IMR-90 (cell line): ENCODE measurements at regions not wholly inside any gene's neighbourhood (a gene's known extent, or its start where the extent isn't known, plus 50 kb on each side); places are given as distances from the start of the nearest gene placed in this dataset.

ENCODE experiments used
- ATAC-seq: fragments of 200-7000 bp; cut with Tn5 transposase; 2 replicates; pipeline ENCODE4 v1.9.1; 2020; ENCODE audit warnings: low read depth, mild to moderate bottlenecking, moderate library complexity
- BruUV-seq: library from RNA; stranded (reverse); fragments of 400-500 nt; replicated peaks from 2 replicates; lab custom pipeline; 2021; lab: Mats Ljungman, UMichigan
- CTCF ChIA-PET: fragments of 300-600 bp; formaldehyde crosslinking; extraction: SDS; loops from one replicate; lab custom pipeline; 2021; ENCODE audit warnings: antibody characterized with exemption; lab: Yijun Ruan, JAX
- POLR2A ChIA-PET: fragments of 300-600 bp; sonication (Branson Sonifier 250); formaldehyde crosslinking; loops from one replicate; lab custom pipeline; 2022; ENCODE audit warnings: antibody characterized with exemption; ENCODE audit not compliant: unreplicated experiment; lab: Charles Lee
- DNase-seq: peaks from one replicate; pipeline ENCODE4 v3.0.0; 2013
- H2AFZ ChIP-seq: replicated peaks from 2 replicates; pipeline ENCODE3; 2013; ENCODE audit warnings: low read length, mild to moderate bottlenecking; ENCODE audit not compliant: poor library complexity
- H2AK5ac ChIP-seq: 2 replicates; pipeline ENCODE4 v1.6.1; 2013; ENCODE audit warnings: low read depth, low read length, inconsistent platforms
- H2AK9ac ChIP-seq: replicated peaks from 2 replicates; pipeline ENCODE3; 2013; ENCODE audit warnings: mild to moderate bottlenecking, low read depth, low read length, moderate library complexity; ENCODE audit not compliant: poor library complexity
- H2BK120ac ChIP-seq: 2 replicates; pipeline ENCODE4 v1.6.1; 2013; ENCODE audit warnings: low read depth, low read length, inconsistent platforms
- H2BK15ac ChIP-seq: 3 replicates; pipeline ENCODE4 v1.6.1; 2013; ENCODE audit warnings: low read depth, low read length, inconsistent platforms
- H2BK20ac ChIP-seq: 2 replicates; pipeline ENCODE4 v1.6.1; 2013; ENCODE audit warnings: low read depth, mild to moderate bottlenecking, inconsistent platforms, low read length, moderate library complexity
- H2BK5ac ChIP-seq: 2 replicates; pipeline ENCODE4 v1.6.1; 2013; ENCODE audit warnings: mild to moderate bottlenecking, low read depth, low read length, inconsistent platforms; ENCODE audit not compliant: poor library complexity, severe bottlenecking
- H3K14ac ChIP-seq: replicated peaks from 2 replicates; pipeline ENCODE4 v1.6.1; 2013; ENCODE audit warnings: low read depth, low read length, inconsistent platforms
- H3K18ac ChIP-seq: 2 replicates; pipeline ENCODE4 v1.6.1; 2013; ENCODE audit warnings: low read depth, low read length, control low read depth
- H3K23ac ChIP-seq: 2 replicates; pipeline ENCODE4 v1.6.1; 2013; ENCODE audit warnings: low read depth, low read length, inconsistent platforms
- H3K27ac ChIP-seq: 2 replicates; pipeline ENCODE4 v1.5.1; 2013; ENCODE audit warnings: mild to moderate bottlenecking, control low read depth, low read length; ENCODE audit not compliant: insufficient read depth
- H3K27me3 ChIP-seq: 2 replicates; pipeline ENCODE4 v1.6.1; 2013; ENCODE audit warnings: low read length; ENCODE audit not compliant: control insufficient read depth, insufficient read depth
- H3K36me3 ChIP-seq: 2 replicates; pipeline ENCODE4 v1.6.1; 2013; ENCODE audit warnings: low read length, mixed read lengths; ENCODE audit not compliant: control insufficient read depth, insufficient read depth
- H3K4ac ChIP-seq: 2 replicates; pipeline ENCODE4 v1.6.1; 2013; ENCODE audit warnings: low read depth, low read length, inconsistent platforms
- H3K4me1 ChIP-seq: 2 replicates; pipeline ENCODE4 v1.6.1; 2013; ENCODE audit warnings: low read length, mixed read lengths; ENCODE audit not compliant: control insufficient read depth, insufficient read depth
- H3K4me2 ChIP-seq: 2 replicates; pipeline ENCODE4 v1.6.1; 2013; ENCODE audit warnings: low read depth, mild to moderate bottlenecking, control low read depth, low read length, moderate library complexity
- H3K4me3 ChIP-seq: 2 replicates; pipeline ENCODE4 v1.5.1; 2013; ENCODE audit warnings: low read depth, mild to moderate bottlenecking, control low read depth, low read length, moderate library complexity; ENCODE audit not compliant: insufficient read depth
- H3K56ac ChIP-seq: 2 replicates; pipeline ENCODE4 v1.6.1; 2013; ENCODE audit warnings: low read length, inconsistent platforms; ENCODE audit not compliant: insufficient read depth; ENCODE audit errors: extremely low read depth
- H3K79me1 ChIP-seq, 2 experiments: 2 replicates each; pipeline ENCODE4 v1.6.1; 2013; ENCODE audit warnings: low read length in 2 of 2, inconsistent platforms in 1 of 2, low read depth in 1 of 2
- H3K9ac ChIP-seq: 2 replicates; pipeline ENCODE4 v1.6.1; 2013; ENCODE audit warnings: low read depth, low read length, control low read depth
- H3K9me1 ChIP-seq: 2 replicates; pipeline ENCODE4 v1.6.1; 2013; ENCODE audit warnings: low read length, inconsistent platforms; ENCODE audit not compliant: insufficient read depth
- H3K9me3 ChIP-seq: 2 replicates; pipeline ENCODE4 v1.6.1; 2013; ENCODE audit warnings: low read length; ENCODE audit not compliant: control insufficient read depth, insufficient read depth
- H4K20me1 ChIP-seq: 2 replicates; pipeline ENCODE4 v1.6.1; 2013; ENCODE audit warnings: low read length, inconsistent platforms; ENCODE audit not compliant: insufficient read depth
- H4K5ac ChIP-seq: 2 replicates; pipeline ENCODE4 v1.6.1; 2013; ENCODE audit warnings: mild to moderate bottlenecking, low read depth, low read length, control low read depth
- H4K8ac ChIP-seq, 2 experiments: 2 replicates each; pipeline ENCODE4 v1.6.1; 2013; ENCODE audit warnings: low read depth in 2 of 2, low read length in 2 of 2, control low read depth in 1 of 2, inconsistent platforms in 1 of 2
- H4K91ac ChIP-seq: 2 replicates; pipeline ENCODE4 v1.6.1; 2013; ENCODE audit warnings: low read depth, low read length, inconsistent platforms; ENCODE audit not compliant: insufficient read depth
- BHLHE40 ChIP-seq: fragments of 150-350 bp; IDR thresholded peaks from 2 replicates; pipeline ENCODE4 v1.6.1; 2016; ENCODE audit warnings: mild to moderate bottlenecking, low read depth, low read length
- CEBPB ChIP-seq: IDR thresholded peaks from 2 replicates; pipeline ENCODE4 v1.6.1; 2012; ENCODE audit warnings: low read depth, low read length, improper control_type of control experiment
- CHD1 ChIP-seq: IDR thresholded peaks from 2 replicates; pipeline ENCODE4 v1.6.1; 2012; ENCODE audit warnings: low read depth, low read length, improper control_type of control experiment
- FOS ChIP-seq: fragments of 150-350 bp; IDR thresholded peaks from 2 replicates; pipeline ENCODE4 v1.6.1; 2016; ENCODE audit warnings: low read depth, low read length
- MAFK ChIP-seq: IDR thresholded peaks from 2 replicates; pipeline ENCODE4 v1.6.1; 2012; ENCODE audit warnings: low read depth, low read length, improper control_type of control experiment
- MAZ ChIP-seq: IDR thresholded peaks from 2 replicates; pipeline ENCODE4 v1.6.1; 2012; ENCODE audit warnings: low read depth, mild to moderate bottlenecking, low read length, improper control_type of control experiment, moderate library complexity, borderline replicate concordance
- MXI1 ChIP-seq: IDR thresholded peaks from 2 replicates; pipeline ENCODE4 v1.6.1; 2012; ENCODE audit warnings: low read depth, mild to moderate bottlenecking, low read length, moderate library complexity, borderline replicate concordance
- RCOR1 ChIP-seq: IDR thresholded peaks from 2 replicates; pipeline ENCODE4 v1.6.1; 2012; ENCODE audit warnings: mild to moderate bottlenecking, low read length, improper control_type of control experiment; ENCODE audit not compliant: insufficient replicate concordance
- RFX5 ChIP-seq: IDR thresholded peaks from 2 replicates; pipeline ENCODE4 v1.8.0; 2012; ENCODE audit warnings: low read depth, mild to moderate bottlenecking, low read length, moderate library complexity
- WGBS, 2 experiments: methylation state at CpG; one replicate each; pipeline versions ENCODE4 v1.1.5 to v1.1.7; 2013; ENCODE audit warnings: missing lambda C conversion rate in 2 of 2; ENCODE audit not compliant: insufficient read length in 1 of 2; ENCODE audit errors: extremely low coverage in 2 of 2; 5-methylcytosine and 5-hydroxymethylcytosine counted together
- dilution Hi-C: fragments of 300-500 bp; cut with HindIII; formaldehyde crosslinking; loops from one replicate; pipeline ENCODE4 v1.14.3; 2018; ENCODE audit warnings: low sequenced_read_pairs; ENCODE audit not compliant: unreplicated experiment
- in situ Hi-C: fragments of 300-500 bp; cut with MboI; formaldehyde crosslinking; loops from 3 replicates; pipeline ENCODE4 v1.14.3; 2019; ENCODE audit warnings: low sequenced_read_pairs, inconsistent platforms, mixed read lengths
- intact Hi-C: fragments of 100-400 bp; cut with micrococcal nuclease; formaldehyde crosslinking; loops from 2 replicates; pipeline ENCODE4 v1.10.0; 2022
- TF ChIP-seq, protein P1 (sequence below): fragments of 150-350 bp; IDR thresholded peaks from 2 replicates; pipeline ENCODE4 v1.6.1; 2017; ENCODE audit warnings: mild to moderate bottlenecking, antibody characterized with exemption, low read length, low read depth

DNA sequence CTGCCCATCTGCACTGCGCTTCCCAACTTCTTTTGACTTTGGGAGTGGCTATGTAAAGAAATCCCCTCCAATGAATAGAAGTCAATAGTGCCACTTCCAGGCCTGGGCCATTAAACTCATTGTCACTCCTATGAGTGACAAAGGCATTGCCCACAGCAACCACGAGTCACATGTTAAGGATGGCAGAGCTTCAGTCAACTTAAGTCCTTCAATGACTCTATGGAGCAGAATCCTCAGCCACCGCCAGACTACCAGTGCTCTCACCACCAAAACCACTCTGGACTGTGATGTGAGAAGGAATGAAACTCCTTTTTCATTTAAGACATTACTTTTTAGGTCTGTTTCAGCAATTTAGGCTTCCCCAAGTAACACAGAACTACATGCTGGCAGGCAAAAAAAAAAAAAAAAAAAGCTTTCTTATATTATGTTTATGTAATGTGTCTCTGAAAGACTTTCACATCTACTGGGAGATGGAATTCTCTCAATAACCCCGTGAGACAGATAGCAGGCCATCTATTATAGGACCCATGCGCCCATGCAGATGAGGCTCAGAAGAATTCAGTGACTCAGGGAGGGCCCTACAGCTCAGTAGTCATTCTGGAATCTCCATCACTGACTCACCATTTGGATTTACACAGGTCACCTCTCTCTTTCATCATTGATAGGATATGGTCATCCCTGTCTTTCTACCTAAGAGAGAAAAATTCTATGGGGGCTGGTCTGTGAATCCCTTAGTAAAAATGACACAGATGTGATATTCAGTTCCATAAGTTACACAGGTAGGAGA lies 180.5 kb downstream of the CEMIP2 start:
- H2BK5ac ChIP-seq, result no peak overlapping the region
- H4K20me1 ChIP-seq, result no peaks in the 10 kb centered on the region
- no peak overlapping the region for H3K18ac ChIP-seq
- no peak overlapping the region for H3K4me3 ChIP-seq
- H4K5ac ChIP-seq, result no peak overlapping the region
- no peak overlapping the region for H4K8ac ChIP-seq
- no peak overlapping the region for H3K23ac ChIP-seq
- no peaks in the 10 kb centered on the region for H3K36me3 ChIP-seq
- no peaks in the 10 kb centered on the region for H3K9me1 ChIP-seq
- no peak overlapping the region for H3K4ac ChIP-seq
- DNase-seq (peak; percentile 53), ATAC-seq (peak; percentile 35; the same call in 1 of the 2 replicates)
- no peak overlapping the region for H2AFZ ChIP-seq
- H2AK5ac ChIP-seq, result no peak overlapping the region
- H3K14ac ChIP-seq, result no peak overlapping the region
- no peak overlapping the region for H2BK20ac ChIP-seq
- H3K9me3 ChIP-seq, result no peaks in the 10 kb centered on the region
- H3K27me3 ChIP-seq, result peaks cover 1% of the 10 kb centered on the region; the same call in 1 of the 2 replicates
- no peaks in the 10 kb centered on the region for H3K4me1 ChIP-seq
- H4K91ac ChIP-seq, result no peak overlapping the region
- no peak overlapping the region for H3K56ac ChIP-seq
- no peak overlapping the region for H2BK120ac ChIP-seq
- ChIA-PET POLR2A (no interaction called here), CTCF (no interaction called here)
- no peak overlapping the region for H2AK9ac ChIP-seq
- WGBS, 2 experiments, result no CpG with 5 or more reads among the region's 5 CpGs
- dilution Hi-C loops, result no loop called here
- BruUV-seq, result no TSS peak
- in situ Hi-C loops, result no loop called here
- H3K9ac ChIP-seq, result no peak overlapping the region
- H3K79me1 ChIP-seq, result no peaks in the 10 kb centered on the region
- H3K4me2 ChIP-seq, result no peak overlapping the region
- intact Hi-C loops, result loop anchor here (10.0 kb wide), 1 partner anchor 63 kb away; no protein-coding TSS in a partner anchor
- no peak overlapping the region for H2BK15ac ChIP-seq
- no peak for TF ChIP-seq MAZ
- peak; percentile 16; the same call in 1 of the 2 replicates for TF ChIP-seq FOS
- TF ChIP-seq MAFK, result no peak
- no peak for TF ChIP-seq RFX5
- TF ChIP-seq BHLHE40, result no peak
- TF ChIP-seq, protein P1, sequence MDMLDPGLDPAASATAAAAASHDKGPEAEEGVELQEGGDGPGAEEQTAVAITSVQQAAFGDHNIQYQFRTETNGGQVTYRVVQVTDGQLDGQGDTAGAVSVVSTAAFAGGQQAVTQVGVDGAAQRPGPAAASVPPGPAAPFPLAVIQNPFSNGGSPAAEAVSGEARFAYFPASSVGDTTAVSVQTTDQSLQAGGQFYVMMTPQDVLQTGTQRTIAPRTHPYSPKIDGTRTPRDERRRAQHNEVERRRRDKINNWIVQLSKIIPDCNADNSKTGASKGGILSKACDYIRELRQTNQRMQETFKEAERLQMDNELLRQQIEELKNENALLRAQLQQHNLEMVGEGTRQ, result no peak
- no peak for TF ChIP-seq RCOR1
- no peak for TF ChIP-seq MXI1
- no peak for TF ChIP-seq CHD1
- TF ChIP-seq CEBPB, result 0 out of 2 replicates have a peak, but pooled peaks have one; percentile 1
- no peak overlapping the region for H3K27ac ChIP-seq
